Endothelial cell of umbilical vein (primary cell): ENCODE measurements at regions not wholly inside any gene's neighbourhood (a gene's known extent, or its start where the extent isn't known, plus 50 kb on each side); places are given as distances from the start of the nearest gene placed in this dataset.

Experiments
- BruUV-seq: library from RNA; stranded (reverse); fragments of 400-500 nt; replicated peaks from 2 replicates; lab custom pipeline; 2021; lab: Mats Ljungman, UMichigan
- CTCF ChIA-PET: fragments of 300-600, 350-600 bp; sonication (Branson Sonifier 250); formaldehyde crosslinking; loops from one replicate; lab custom pipeline; 2021; ENCODE audit warnings: antibody characterized with exemption, inconsistent platforms; lab: Charles Lee
- POLR2A ChIA-PET: fragments of 300-600, 350-600 bp; sonication (Branson Sonifier 250); formaldehyde crosslinking; loops from one replicate; lab custom pipeline; 2021; ENCODE audit warnings: antibody characterized with exemption, inconsistent platforms; lab: Charles Lee
- DNase-seq: peaks from one replicate; pipeline ENCODE4 v3.0.0-alpha.2; 2011; ENCODE audit warnings: low read depth, low spot score
- FAIRE-seq: peaks from 2 replicates; lab custom pipeline; 2011; peaks lifted over from hg19 to GRCh38; lab: Jason Lieb, UNC
- H2AFZ ChIP-seq: 2 replicates; pipeline ENCODE4 v1.6.0; 2012; ENCODE audit warnings: low read depth, low read length, control low read depth, inconsistent platforms
- H3K27ac ChIP-seq: 2 replicates; pipeline ENCODE4 v1.5.1; 2011; ENCODE audit warnings: low read depth, mild to moderate bottlenecking, control low read depth, low read length, moderate library complexity; ENCODE audit not compliant: insufficient read depth
- H3K27me3 ChIP-seq, 2 experiments: 2 replicates each; pipeline versions ENCODE4 v1.6.0 to v1.6.1; 2011; ENCODE audit warnings: low read length in 2 of 2, mixed read lengths in 1 of 2; ENCODE audit not compliant: control insufficient read depth in 2 of 2, insufficient read depth in 2 of 2
- H3K36me3 ChIP-seq, 2 experiments: 2 replicates in 1 of 2; 3 replicates in 1 of 2; pipeline ENCODE4 v1.5.1; 2011; ENCODE audit warnings: low read length in 2 of 2, mild to moderate bottlenecking in 1 of 2, moderate library complexity in 1 of 2; ENCODE audit not compliant: control insufficient read depth in 2 of 2, insufficient read depth in 2 of 2; ENCODE audit errors: extremely low read depth in 1 of 2
- H3K4me1 ChIP-seq: 3 replicates; pipeline ENCODE4 v1.5.1; 2011; ENCODE audit warnings: mild to moderate bottlenecking, low read length; ENCODE audit not compliant: control insufficient read depth, insufficient read depth; ENCODE audit errors: extremely low read depth
- H3K4me2 ChIP-seq: 2 replicates; pipeline ENCODE4 v1.6.1; 2011; ENCODE audit warnings: low read length, control low read depth, mixed read lengths; ENCODE audit not compliant: insufficient read depth
- H3K4me3 ChIP-seq, 3 experiments: fragments of 200-600 bp in 1 of 3; sonication (generic), shearing (Covaris generic) in 1 of 3; replicated peaks in 1 of 3; 2 replicates each; pipeline ENCODE4 v1.5.1; 2011 to 2016; ENCODE audit warnings: control low read depth in 3 of 3, low read length in 3 of 3, mild to moderate bottlenecking in 2 of 3, inconsistent platforms in 1 of 3, low read depth in 1 of 3, moderate library complexity in 1 of 3; ENCODE audit not compliant: insufficient read depth in 1 of 3
- H3K79me2 ChIP-seq: 2 replicates; pipeline ENCODE4 v1.6.0; 2012; ENCODE audit warnings: low read length, inconsistent platforms; ENCODE audit not compliant: control insufficient read depth, insufficient read depth
- H3K9ac ChIP-seq: replicated peaks from 2 replicates; pipeline ENCODE3; 2011; ENCODE audit warnings: low read length, control low read depth; ENCODE audit not compliant: insufficient read depth; ENCODE audit errors: extremely low read depth
- H3K9me1 ChIP-seq: replicated peaks from 3 replicates; pipeline ENCODE4 v1.6.0; 2011; ENCODE audit warnings: mild to moderate bottlenecking, low read length; ENCODE audit not compliant: control insufficient read depth, insufficient read depth; ENCODE audit errors: extremely low read depth
- H3K9me3 ChIP-seq: replicated peaks from 2 replicates; pipeline ENCODE4 v1.5.1; 2012; ENCODE audit warnings: low read length, inconsistent platforms; ENCODE audit not compliant: control insufficient read depth, insufficient read depth
- H4K20me1 ChIP-seq: replicated peaks from 2 replicates; pipeline ENCODE3; 2011; ENCODE audit warnings: mild to moderate bottlenecking, low read length; ENCODE audit not compliant: control insufficient read depth, insufficient read depth; ENCODE audit errors: extremely low read depth
- EZH2 ChIP-seq: IDR thresholded peaks from 2 replicates; pipeline ENCODE4 v1.6.1; 2012; ENCODE audit warnings: borderline replicate concordance, low read depth, mild to moderate bottlenecking, moderate library complexity, low read length, inconsistent platforms; ENCODE audit not compliant: severe bottlenecking
- FOS ChIP-seq: IDR thresholded peaks from 2 replicates; pipeline ENCODE4 v1.6.1; 2011; ENCODE audit warnings: mild to moderate bottlenecking, low read length, moderate library complexity, borderline replicate concordance; ENCODE audit not compliant: insufficient read depth
- GATA2 ChIP-seq: IDR thresholded peaks from 2 replicates; pipeline ENCODE4 v1.7.0; 2011; ENCODE audit warnings: low read depth, mild to moderate bottlenecking, moderate library complexity, mixed read lengths, low read length; ENCODE audit not compliant: insufficient read length, insufficient read depth
- JUN ChIP-seq: IDR thresholded peaks from 2 replicates; pipeline ENCODE4 v1.6.1; 2011; ENCODE audit warnings: borderline replicate concordance, low read depth; ENCODE audit not compliant: insufficient read length, insufficient read depth
- MYC ChIP-seq: IDR thresholded peaks from one replicate; pipeline ENCODE4 v1.6.1; 2011; ENCODE audit warnings: mild to moderate bottlenecking, low read depth, low read length
- POLR2A ChIP-seq: IDR thresholded peaks from 2 replicates; pipeline ENCODE4 v1.6.1; 2012; ENCODE audit warnings: low read depth, mild to moderate bottlenecking, control low read depth, low read length
- POLR2AphosphoS5 ChIP-seq: IDR thresholded peaks from 2 replicates; pipeline ENCODE4 v1.6.1; 2012; ENCODE audit warnings: low read depth, mild to moderate bottlenecking, control low read depth, low read length, moderate library complexity; ENCODE audit not compliant: insufficient read depth
- dilution Hi-C: fragments of 300-500 bp; cut with MboI; formaldehyde crosslinking; loops from one replicate; pipeline ENCODE4 v1.15.0; 2019; ENCODE audit warnings: low sequenced_read_pairs; ENCODE audit not compliant: extremely low pct_ligation_motif_present
- intact Hi-C: fragments of 100-400 bp; cut with micrococcal nuclease; formaldehyde crosslinking; loops from one replicate; pipeline ENCODE4 v1.10.0; 2022
- TF ChIP-seq, protein P1 (sequence below): IDR thresholded peaks from 2 replicates; pipeline ENCODE4 v1.6.1; 2011; ENCODE audit not compliant: insufficient read depth, insufficient read length
- TF ChIP-seq, protein P2 (sequence below), 2 donors: IDR thresholded peaks; 1 replicate in 1 of 2; 2 replicates in 1 of 2; pipeline ENCODE4 v1.5.1; 2011; ENCODE audit warnings: low read length in 2 of 2, mild to moderate bottlenecking in 2 of 2, moderate library complexity in 2 of 2, control low read depth in 1 of 2, inconsistent platforms in 1 of 2, low read depth in 1 of 2; ENCODE audit not compliant: insufficient read depth in 1 of 2; ENCODE audit errors: extremely low read depth in 1 of 2

- Histone ChIP-seq H3K27me3 (no peaks in the 10 kb centered on the region), H3K9ac (no peak overlapping the region), H3K9me1 (no peaks in the 10 kb centered on the region), H3K36me3 (no peaks in the 10 kb centered on the region), H3K9me3 (no peaks in the 10 kb centered on the region), H2AFZ (no peak overlapping the region), H3K4me2 (no peak overlapping the region), H3K4me1 (no peaks in the 10 kb centered on the region), H3K27ac (no peak overlapping the region), H4K20me1 (no peaks in the 10 kb centered on the region), H3K79me2 (no peaks in the 10 kb centered on the region), H3K4me3 (no peak overlapping the region)
- no peak for DNase-seq
- TF ChIP-seq GATA2 (no peak), POLR2AphosphoS5 (no peak), EZH2 (no peak), FOS (no peak), JUN (no peak), POLR2A (no peak), MYC (no peak)
- TF ChIP-seq, protein P1, sequence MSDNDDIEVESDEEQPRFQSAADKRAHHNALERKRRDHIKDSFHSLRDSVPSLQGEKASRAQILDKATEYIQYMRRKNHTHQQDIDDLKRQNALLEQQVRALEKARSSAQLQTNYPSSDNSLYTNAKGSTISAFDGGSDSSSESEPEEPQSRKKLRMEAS, result no peak
- TF ChIP-seq, protein P2, sequence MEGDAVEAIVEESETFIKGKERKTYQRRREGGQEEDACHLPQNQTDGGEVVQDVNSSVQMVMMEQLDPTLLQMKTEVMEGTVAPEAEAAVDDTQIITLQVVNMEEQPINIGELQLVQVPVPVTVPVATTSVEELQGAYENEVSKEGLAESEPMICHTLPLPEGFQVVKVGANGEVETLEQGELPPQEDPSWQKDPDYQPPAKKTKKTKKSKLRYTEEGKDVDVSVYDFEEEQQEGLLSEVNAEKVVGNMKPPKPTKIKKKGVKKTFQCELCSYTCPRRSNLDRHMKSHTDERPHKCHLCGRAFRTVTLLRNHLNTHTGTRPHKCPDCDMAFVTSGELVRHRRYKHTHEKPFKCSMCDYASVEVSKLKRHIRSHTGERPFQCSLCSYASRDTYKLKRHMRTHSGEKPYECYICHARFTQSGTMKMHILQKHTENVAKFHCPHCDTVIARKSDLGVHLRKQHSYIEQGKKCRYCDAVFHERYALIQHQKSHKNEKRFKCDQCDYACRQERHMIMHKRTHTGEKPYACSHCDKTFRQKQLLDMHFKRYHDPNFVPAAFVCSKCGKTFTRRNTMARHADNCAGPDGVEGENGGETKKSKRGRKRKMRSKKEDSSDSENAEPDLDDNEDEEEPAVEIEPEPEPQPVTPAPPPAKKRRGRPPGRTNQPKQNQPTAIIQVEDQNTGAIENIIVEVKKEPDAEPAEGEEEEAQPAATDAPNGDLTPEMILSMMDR (IDR thresholded peaks at IDR 0.05; ENCODE audit: extremely low read depth in 1 of 2, insufficient read depth in 1 of 2, low read depth in 1 of 2, low read length in 2 of 2), result no peak
- ChIA-PET CTCF (no interaction called here), POLR2A (no interaction called here)
- BruUV-seq, result no TSS peak
- intact Hi-C loops (no loop called here), dilution Hi-C loops (no loop called here)
- no peak for FAIRE-seq
Observed at GRCh38 chr12:41736436-41736835, 408.2 kb downstream of the GXYLT1 start.
